HG02870 (cell line): ENCODE measurements at regions not wholly inside any gene's neighbourhood (a gene's known extent, or its start where the extent isn't known, plus 50 kb on each side); places are given as distances from the start of the nearest gene placed in this dataset.
"Not testable (repeated sequence)": the region's sequence is repeated elsewhere in the genome, so short reads cannot be mapped to it uniquely, and the experiment has no call there.

Source experiments
- ATAC-seq: cut with Tn5 transposase; IDR thresholded peaks from one replicate; pipeline ENCODE4 v1.9.1; 2021; ENCODE audit warnings: mild to moderate bottlenecking, moderate library complexity; ENCODE audit not compliant: unreplicated experiment

DNA sequence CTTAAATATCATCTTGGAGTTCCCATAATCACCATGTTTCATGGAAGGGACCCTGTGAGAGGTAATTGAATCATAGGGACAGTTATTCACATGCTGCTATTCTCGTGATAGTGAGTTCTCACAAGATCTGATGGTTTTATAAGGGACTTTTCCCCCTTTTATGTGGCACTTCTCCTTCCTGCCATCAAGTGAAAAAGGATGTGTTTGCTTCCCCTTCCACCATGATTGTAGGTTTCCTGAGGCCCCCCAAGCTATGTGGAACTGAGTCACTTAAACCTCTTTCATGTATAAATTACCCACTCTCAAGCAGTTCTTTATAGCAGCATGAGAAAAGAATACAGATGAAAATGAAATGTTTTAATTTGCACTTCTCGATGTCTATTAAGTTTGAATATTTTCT, 112.0 kb downstream of the ZNF648 start:
- no peak for ATAC-seq

DNA sequence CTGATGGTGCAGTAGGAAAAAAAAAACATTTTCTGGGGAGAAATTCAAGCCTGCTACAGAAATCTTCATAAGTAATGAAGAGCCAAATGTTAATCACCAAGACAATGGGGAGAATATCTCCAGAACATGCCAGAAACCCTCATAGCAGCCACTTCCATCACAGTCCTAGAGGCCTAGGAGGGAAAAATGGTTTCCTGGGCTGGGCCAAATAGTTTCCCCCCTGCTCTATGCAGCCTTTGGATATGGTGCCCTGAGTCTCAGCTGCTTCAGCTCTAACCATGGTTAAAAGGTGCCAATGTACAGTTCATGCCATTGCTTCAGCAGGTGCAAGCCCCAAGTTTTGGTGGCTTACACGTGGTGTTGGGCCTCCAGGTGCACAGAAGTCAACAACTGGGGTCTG, 113.1 kb downstream of the ZNF648 start:
- no peak for ATAC-seq

GRCh38 chr1:181947441-181947840, 114.1 kb downstream of the ZNF648 start:
- no peak for ATAC-seq

DNA sequence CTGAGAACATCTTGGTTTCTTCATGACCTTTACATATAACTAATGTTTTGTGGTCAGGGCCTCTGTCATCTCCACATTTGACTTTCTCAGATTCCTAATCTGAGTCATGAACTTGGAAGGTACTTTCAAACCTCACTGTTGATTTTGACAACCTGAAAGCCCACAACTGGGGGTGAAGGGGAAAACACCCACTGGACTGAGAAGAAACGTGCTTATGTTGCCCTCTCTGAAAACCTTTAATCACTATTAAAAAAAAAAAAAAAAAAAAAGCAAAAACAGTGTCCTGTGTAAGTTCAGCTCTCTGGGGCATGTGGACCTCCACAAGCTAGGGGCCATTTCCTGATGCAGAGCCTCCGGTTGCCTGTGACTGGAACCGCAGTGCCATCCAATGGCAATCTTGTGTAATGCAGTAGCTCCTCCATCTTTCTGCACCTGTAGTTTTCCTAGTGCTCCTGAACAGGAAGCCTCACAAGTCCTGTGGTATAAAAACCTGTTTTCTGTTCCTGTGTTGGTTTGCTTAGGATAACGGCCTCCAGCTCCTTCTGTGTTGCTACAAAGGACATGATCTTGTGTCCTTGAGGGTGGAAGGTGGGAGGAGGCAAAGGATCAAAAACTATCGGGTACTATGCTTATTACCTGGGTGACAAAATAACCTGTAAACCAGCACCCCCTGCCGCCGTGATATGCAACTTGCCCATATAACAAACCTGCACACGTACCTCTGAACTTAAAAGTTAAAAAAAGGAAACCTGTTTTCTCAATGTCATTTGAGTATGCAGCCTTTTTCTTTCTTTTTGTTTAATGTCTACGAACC, 124.5 kb downstream of the ZNF648 start:
- peak; percentile 83 for ATAC-seq

DNA sequence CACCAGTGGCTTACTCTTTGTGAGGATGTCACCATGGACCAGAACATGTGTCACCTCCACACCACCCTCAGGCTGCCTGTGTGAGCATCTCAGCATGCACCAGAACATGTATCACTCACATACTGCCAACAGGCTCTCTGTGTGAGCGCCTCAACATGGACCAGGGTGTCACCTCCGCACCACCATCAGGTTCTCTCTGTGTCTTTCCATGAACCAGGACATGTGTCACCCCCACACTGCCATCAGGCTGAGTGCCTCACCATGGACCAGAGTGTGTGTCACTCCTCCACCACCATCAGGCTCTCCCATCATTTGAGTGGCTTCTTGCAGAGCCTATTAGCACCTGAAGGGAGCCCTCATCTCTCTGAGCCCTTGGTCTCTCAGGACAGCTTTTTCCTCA, 125.2 kb downstream of the ZNF648 start:
- ATAC-seq = peak; percentile 33

- ATAC-seq = no peak
These were observed 129.6 kb downstream of the ZNF648 start for GRCh38 chr1:181931873-181932272.

DNA sequence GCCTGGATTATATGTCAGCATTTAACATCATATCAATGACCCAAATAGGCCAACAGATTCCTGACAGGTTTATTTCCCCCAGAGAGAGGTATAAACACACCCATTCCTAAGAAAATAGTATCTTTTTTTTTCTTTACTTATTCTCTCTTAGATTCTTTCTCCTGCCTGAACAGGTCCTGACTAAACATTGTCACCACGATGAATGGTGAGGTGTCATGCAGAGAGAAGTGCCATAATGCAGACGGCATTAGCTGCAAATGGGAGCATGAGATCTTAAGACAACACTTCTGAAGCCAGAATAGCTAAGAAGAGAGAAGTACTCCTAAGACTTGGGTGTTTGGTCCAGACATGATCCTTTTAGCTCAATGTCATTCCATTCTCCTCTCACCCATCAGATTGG, 131.3 kb downstream of the ZNF648 start:
- ATAC-seq = no peak

DNA sequence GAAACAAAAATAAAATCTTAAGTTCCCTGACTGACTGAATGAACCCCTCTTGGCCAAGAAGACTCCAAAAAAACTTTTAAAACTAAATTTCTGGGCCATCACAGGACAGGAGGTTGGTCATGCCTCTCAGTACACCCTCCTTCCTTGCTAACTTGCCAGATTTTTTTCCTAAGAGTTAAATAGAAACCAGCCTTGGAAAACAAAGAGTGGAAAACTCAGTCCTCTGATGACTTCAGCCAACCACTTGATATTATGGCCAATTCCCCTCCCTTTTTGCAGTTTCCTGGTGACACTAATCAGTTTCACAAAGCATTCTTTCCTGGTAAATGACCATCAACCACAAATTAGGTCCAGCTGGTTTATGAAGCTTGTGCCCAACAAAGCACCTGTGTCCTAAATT, 134.8 kb downstream of the ZNF648 start:
- no peak for ATAC-seq

- not testable (repeated sequence) for ATAC-seq
These were observed 137.5 kb downstream of the ZNF648 start for GRCh38 chr1:181924034-181924433.

DNA sequence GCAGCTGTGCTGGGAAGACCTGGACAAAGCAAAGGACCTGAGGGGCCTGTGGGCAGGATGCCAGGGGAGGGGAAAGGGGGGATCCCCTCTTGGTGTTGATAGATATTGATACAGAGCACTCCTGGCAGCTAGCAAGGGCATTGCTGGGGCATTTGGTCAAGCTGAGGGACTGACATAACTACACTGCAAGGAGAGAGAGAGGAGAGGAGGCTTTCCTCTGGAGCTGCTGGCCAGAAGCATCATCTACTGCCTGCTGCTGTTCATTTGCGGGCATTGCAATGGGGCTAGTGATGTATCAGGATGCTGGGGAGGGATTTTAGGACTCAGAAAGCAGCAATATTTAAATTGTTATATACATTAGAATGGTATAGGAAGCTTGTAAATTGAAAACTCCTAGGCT, 142.0 kb downstream of the ZNF648 start:
- ATAC-seq = no peak

DNA sequence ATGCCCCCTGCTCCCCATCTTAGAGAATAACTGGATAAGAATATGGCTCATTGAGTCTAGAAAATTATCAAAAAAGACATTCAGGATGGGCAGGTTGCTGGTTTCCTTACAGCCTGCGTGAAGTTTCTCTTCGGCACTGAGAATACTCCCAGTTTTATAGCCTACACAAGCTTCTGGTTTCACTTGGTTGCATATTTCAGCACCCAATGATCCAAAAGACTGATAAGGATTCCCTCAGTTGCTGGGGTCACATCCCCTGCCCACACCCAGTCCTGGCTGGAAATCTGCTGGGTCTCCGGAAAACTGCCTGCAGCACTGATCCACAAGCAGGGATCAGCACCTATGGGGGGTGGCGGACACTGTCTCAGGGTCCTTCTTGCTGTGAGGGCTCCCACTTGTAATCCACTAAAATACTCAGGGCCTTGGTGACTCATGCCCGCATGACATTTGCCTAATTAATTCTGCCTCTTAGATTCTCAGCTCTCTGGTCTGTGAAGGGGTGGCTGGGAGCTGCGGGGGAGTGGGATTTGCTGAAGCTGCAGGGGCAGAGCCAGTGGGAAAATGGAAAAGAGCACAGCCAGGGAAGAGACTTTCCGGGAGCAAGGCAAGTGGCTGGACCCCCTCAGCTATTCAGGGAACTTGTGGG, 142.5 kb downstream of the ZNF648 start:
- ATAC-seq = no peak

DNA sequence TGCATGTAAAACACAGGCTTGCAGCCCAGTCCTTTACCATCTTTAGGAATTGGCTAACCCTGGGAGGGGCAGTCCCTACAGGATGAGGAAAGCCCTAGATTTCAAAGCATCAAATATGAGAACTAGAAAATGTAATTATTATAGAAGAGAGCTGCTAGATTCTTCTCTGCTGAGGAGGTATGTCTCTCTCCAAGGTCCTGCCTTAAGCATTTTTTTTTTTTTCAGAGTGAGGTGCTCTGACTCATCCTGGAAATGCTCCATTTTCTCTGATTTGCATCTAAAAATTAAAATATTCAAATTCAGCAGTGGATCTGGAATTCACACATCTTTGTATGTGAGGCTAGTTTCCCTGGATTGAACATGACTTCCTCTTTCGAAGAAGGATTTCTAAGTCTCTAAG, 149.8 kb downstream of the ZNF648 start:
- ATAC-seq = no peak

DNA sequence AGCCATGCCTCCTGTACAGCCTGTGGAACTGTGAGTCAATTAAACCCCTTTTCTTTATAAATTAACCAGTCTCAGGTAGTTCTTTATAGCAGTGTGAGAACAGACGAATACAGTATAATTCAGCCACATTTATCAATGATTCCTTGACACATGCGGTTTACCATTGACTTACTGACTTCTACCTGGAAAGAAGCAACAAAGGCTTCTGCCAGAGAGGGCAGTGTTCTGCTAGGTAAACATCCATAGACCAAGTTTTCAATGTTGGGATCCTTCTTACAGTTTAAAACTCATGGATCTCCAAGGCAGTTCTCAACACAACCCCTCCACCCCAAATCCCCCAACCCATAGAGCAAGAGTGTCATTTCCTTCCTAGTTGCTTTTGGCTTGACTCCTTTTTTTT, 150.6 kb downstream of the ZNF648 start:
- no peak for ATAC-seq

DNA sequence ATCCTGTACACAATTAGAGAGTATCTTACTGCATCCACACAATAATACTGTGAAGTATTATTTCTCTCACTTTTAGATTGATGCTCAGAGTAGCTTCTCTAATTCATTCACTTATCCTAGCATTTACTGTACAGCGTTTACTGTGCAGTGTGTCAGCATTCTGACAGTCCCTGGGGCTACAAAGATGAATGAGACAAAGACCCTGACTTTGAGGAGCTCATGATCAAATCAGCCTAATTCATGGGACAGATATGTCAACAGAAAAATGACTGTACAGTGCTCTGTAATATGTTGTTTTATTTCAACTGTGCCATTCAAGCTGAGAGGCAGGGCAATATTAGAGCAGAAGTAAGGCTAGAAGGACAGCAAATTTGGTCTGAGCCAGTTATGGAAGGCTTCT, 152.5 kb downstream of the ZNF648 start:
- ATAC-seq = no peak

- ATAC-seq = no peak
These were observed 154.9 kb downstream of the ZNF648 start for GRCh38 chr1:181906631-181907030.

DNA sequence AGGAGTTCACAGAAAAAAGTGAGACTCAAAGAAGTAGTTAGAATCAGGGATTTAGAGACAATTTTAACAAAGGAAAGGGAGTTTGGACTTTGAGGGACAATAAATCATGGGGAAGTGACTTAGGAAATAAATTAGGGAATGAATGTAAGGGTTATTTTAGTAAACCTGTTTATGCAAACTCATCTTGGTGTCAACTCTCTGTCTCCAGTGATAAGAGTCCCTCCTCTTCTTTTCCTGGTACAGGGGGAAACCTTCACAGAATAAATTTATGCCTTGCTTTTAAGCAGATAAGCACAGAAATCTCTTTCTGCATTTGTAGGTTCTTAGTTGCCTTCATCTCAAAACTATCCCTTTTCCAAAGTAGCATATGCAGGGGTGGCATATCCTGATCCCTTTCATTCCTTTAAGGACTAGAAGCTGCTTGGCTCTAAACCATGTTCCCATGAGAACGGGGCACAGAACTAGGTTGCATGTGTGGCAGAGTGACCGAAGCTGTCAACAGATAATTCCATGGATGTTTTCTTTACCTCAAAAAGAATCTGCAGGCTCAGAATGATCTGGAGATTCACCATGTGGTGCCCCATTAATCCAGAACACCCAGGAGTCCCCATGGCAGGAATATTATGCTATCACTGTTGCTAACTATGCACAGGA, 155.4 kb downstream of the ZNF648 start:
- ATAC-seq = no peak

DNA sequence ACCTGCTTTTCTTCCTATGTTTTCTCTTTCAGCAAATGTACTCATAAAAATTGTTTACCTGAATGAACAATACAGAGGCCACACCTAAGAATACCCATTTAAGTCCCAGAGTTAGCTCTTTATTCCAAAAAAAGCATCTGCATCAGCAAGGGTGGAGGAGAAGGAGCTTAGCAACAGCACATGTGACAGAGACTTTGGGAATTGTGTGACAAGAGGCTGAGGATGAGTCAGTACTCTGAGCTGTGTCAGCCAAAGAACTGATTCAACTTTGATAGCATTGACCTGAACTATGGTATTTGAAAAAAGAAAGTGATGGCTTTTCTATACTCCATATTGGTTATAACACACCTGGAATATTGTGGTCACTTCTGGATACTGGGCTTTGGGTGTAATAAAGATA, 162.7 kb downstream of the ZNF648 start:
- no peak for ATAC-seq

DNA sequence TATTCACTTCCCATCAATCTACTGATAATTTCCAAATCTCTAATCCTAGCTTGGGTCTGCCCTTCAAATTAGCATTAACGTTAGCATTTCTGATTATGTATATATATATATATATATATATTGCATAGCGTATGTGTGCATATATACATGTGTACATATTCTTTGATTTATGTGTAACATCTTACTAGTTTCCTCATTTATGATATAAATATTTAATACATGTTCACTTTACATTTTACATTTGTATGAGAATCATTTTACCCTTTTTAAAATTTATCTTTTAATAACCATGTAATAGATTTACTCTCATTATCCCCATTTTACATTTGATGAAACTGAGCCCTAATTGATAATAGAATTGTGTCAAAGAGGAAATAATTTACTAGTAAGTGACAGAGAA, 164.7 kb downstream of the ZNF648 start:
- ATAC-seq = no peak

GRCh38 chr1:181894439-181894859, 167.1 kb downstream of the ZNF648 start:
- no peak for ATAC-seq

- ATAC-seq = no peak
These were observed 167.6 kb downstream of the ZNF648 start for GRCh38 chr1:181893937-181894336.

- ATAC-seq = not testable (repeated sequence)
These were observed 168.4 kb downstream of the ZNF648 start for GRCh38 chr1:181893150-181893549.

GRCh38 chr1:181872562-181872961, 188.9 kb downstream of the ZNF648 start:
- no peak for ATAC-seq
